Hepatocyte (in vitro differentiated cells): ENCODE measurements at regions not wholly inside any gene's neighbourhood (a gene's known extent, or its start where the extent isn't known, plus 50 kb on each side); places are given as distances from the start of the nearest gene placed in this dataset.

Experiments
- EZH2 ChIP-seq: fragments of 200-600 bp; sonication (generic); IDR thresholded peaks from 2 replicates; pipeline ENCODE4 v1.6.1; 2016; ENCODE audit warnings: antibody characterized with exemption, mild to moderate bottlenecking, borderline replicate concordance
- TF ChIP-seq, protein P1 (sequence below): fragments of 200-600 bp; sonication (generic); IDR thresholded peaks from 2 replicates; pipeline ENCODE4 v1.5.1; 2016; ENCODE audit warnings: antibody characterized with exemption, mild to moderate bottlenecking; ENCODE audit not compliant: poor library complexity

DNA sequence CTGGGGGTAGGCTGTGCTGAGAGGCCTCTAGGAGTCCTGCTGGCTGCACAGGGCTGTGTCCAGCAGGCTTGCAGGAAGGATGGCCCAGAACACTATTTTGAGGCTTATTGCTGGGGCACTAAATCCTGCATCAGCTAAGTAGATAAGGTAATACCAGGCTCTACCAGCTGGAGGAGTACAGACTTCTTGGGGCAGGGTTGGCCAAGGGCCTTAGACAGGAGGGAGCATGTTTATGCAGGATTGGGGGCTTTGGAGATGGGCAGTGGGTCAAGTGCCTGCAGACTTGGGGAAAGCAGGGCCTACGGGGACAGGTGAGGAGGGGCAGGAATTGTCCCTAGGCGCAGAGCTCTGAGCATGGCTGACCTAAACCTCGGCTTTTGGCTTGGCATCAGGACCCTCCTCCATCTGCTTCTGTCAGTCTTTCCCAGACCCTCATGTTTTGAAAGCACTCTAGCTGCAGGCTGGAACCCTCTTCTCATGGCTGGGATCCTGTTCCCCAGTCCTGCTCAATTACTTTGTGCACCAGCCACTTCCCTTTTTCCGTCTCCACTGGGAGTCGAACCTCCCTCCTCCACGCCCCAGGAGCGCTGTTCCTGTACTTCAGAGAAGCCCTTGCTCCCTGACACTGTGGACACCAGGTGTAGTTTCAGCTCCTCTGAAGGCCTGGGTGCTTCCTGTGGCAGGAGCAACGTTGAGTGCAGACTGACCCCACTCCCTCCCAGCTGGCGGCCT lies 61.0 kb upstream of the SPTLC1 start:
- TF ChIP-seq, protein P1, sequence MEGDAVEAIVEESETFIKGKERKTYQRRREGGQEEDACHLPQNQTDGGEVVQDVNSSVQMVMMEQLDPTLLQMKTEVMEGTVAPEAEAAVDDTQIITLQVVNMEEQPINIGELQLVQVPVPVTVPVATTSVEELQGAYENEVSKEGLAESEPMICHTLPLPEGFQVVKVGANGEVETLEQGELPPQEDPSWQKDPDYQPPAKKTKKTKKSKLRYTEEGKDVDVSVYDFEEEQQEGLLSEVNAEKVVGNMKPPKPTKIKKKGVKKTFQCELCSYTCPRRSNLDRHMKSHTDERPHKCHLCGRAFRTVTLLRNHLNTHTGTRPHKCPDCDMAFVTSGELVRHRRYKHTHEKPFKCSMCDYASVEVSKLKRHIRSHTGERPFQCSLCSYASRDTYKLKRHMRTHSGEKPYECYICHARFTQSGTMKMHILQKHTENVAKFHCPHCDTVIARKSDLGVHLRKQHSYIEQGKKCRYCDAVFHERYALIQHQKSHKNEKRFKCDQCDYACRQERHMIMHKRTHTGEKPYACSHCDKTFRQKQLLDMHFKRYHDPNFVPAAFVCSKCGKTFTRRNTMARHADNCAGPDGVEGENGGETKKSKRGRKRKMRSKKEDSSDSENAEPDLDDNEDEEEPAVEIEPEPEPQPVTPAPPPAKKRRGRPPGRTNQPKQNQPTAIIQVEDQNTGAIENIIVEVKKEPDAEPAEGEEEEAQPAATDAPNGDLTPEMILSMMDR: no peak
- no peak for TF ChIP-seq EZH2
